C4-2B (cell line): ENCODE measurements at regions not wholly inside any gene's neighbourhood (a gene's known extent, or its start where the extent isn't known, plus 50 kb on each side); places are given as distances from the start of the nearest gene placed in this dataset.

Source experiments
- CTCF ChIP-seq: fragments of 450-650 bp; conservative IDR thresholded peaks from 2 replicates; pipeline ENCODE4 v1.5.1; 2017; ENCODE audit warnings: mild to moderate bottlenecking
- ZFX ChIP-seq: fragments of 450-650 bp; IDR thresholded peaks from 2 replicates; pipeline ENCODE4 v1.6.1; 2017

- TF ChIP-seq CTCF (no peak), ZFX (no peak)
Measured at GRCh38 chr3:59546522-59546921, 496.7 kb upstream of the CFAP20DC start.
